Astrocyte of the hippocampus (primary cell): ENCODE measurements at regions not wholly inside any gene's neighbourhood (a gene's known extent, or its start where the extent isn't known, plus 50 kb on each side); places are given as distances from the start of the nearest gene placed in this dataset.
"Not testable (repeated sequence)": the region's sequence is repeated elsewhere in the genome, so short reads cannot be mapped to it uniquely, and the experiment has no call there.

Experiments
- DNase-seq: peaks from one replicate; pipeline ENCODE4 v3.0.0; 2011; ENCODE audit warnings: low read depth, low spot score

GRCh38 chr5:71771191-71771590, 52.1 kb downstream of the CARTPT start:
- DNase-seq = no peak

DNA sequence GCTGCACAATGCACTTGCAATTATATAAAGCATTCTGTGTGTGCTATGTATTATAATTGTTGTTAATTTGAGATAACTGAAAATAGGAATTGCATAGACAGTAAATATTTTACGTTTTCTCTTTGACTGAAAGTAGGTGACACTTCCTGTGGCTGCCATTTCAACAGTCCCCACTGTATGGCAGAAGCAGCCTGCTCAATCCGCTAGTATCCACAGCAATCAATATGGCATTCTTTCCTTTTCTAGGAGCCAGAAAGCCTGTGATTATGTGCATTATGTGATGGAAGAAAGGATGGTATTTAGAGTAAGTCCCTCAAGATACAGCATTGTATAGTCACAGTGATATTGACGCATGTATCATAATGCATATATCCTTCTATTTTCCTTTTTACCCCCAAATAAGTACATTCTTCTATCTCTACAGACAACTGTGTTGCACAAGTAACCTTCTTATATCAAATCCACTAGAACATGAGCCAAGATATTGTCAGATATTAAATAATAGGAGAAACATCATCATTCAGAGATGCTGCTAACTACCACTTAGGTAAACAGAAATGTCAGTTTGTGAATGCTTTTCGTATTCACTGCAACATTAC, 59.7 kb downstream of the CARTPT start:
- DNase-seq = peak; percentile 75

- DNase-seq = no peak
These were observed 61.5 kb downstream of the CARTPT start for GRCh38 chr5:71780597-71780996.

DNA sequence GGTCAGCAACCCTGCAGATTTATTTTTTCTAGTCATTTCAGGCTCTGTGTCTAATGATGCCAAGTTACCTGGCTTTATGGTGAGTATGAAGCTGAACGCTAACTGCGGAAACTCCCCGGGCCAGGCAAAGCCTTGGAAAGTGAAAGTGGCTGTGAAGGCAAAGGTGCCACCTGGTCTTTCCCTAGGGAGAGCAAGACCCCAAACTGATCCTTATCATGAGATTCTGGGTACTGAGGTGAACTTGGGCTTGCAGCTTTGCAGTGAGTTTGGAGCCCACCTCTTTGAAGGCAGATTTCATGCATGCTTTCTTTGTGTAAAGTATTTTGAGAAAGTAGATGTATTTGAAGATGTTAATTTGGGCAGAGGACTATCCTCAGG, 63.3 kb downstream of the CARTPT start:
- DNase-seq = peak; percentile 5

GRCh38 chr5:71782771-71783770, 64.0 kb downstream of the CARTPT start:
- DNase-seq = peak; percentile 93

GRCh38 chr5:71783891-71784290, 64.8 kb downstream of the CARTPT start:
- DNase-seq = no peak

GRCh38 chr5:71786337-71787055, 67.4 kb downstream of the CARTPT start:
- no peak for DNase-seq

DNA sequence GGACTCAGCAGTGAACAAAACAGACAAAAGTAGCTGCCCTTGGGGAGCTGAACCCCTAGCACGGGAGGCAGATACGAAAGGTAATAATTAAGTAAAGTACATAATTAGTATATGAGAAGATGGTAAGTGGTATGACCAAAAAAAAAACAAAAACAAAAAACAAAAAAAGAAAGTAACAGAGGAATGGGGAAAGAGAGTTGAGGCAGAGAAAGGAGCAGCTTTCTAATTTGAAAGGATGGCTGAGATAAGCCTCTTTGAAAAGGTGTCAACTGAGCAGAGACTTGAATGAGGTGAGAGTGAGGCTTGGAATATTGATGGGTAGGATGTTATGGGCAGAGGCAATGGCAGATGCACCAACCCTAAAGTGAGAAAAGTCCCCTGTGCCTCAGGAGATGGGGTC, 69.7 kb downstream of the CARTPT start:
- no peak for DNase-seq

DNA sequence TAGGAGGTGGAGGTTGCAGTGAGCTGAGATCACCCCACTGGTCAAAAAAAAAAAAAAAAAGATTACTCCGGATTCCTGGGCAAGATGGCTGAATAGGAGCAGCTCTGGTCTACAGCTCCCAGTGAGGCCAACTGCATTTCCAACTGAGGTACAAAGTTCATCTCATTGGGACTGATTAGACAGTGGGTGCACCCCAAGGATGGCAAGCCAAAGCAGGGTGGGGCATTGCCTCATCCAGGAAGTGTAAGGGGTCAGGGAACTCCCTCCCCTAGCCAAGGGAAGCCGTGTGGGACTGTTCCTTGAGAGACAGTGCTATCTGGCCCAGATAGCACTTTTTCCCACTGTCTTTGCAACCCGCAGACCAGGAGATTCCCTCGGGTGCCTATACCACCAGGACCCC, 70.7 kb downstream of the CARTPT start:
- no peak for DNase-seq

- no peak for DNase-seq
These were observed 71.4 kb downstream of the CARTPT start for GRCh38 chr5:71790433-71790832.

DNA sequence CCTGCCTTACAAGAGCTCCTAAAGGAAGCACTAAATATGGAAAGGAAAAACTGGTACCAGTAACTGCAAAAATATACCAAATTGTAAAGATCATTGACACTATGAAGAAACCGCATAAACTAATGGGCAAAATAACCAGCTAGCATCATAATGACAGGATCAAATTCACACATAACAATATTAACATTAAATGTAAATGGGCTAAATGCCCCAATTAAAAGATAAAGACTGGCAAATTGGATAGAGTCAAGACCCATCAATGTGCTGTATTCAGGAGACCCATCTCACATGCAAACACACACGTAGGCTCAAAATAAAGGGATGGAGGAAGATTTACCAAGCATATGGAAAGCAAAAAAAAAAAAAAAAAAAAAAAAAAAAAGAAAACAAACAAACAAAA, 73.0 kb downstream of the CARTPT start:
- not testable (repeated sequence) for DNase-seq

- DNase-seq = no peak
These were observed 75.1 kb downstream of the CARTPT start for GRCh38 chr5:71794061-71794695.

- no peak for DNase-seq
These were observed 83.6 kb downstream of the CARTPT start for GRCh38 chr5:71802673-71803072.

GRCh38 chr5:71806711-71807110, 87.6 kb downstream of the CARTPT start:
- DNase-seq = no peak

DNA sequence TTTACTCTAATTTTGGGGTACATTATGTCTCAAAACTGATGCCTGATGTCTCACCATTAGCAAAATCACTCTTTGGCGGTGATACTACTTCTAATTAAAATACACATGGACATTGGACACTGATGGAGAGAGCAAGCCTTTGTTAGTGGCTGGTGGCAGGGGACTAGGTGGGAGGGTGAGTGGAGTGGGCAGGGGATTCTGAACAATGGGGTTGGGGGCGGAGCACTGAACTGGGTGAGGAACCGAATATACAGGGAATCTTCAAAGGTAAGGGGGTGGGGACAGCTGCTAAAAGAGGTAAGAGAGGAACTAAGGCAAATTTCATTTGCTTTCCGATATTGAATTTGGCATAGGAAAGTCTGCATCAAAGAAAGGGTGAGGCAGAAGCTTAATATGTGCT, 88.8 kb downstream of the CARTPT start:
- DNase-seq = no peak

- peak; percentile 9 for DNase-seq
These were observed 90.4 kb downstream of the CARTPT start for GRCh38 chr5:71809446-71809845.

DNA sequence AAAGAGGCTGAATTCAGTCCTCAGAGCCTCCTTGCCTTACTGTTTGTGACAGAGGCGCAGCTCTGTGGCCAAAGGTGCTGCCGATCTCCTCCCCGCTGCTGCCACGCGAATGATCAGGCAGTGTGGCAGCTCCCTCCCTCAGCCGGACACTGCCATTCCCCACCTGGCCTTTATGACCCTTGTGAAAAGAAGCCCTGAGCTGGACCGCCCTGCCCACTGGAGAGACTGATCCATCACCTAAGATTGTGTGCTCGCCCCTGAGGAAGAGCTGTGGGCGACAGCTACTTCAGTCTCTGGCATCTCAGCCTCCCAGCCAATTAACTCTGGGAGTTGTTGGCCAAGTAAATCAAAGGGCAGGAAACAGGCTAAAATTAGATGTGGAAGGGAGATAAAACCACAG, 90.9 kb downstream of the CARTPT start:
- peak; percentile 42 for DNase-seq

GRCh38 chr5:71810471-71811195, 91.6 kb downstream of the CARTPT start:
- DNase-seq = peak; percentile 16

GRCh38 chr5:71811779-71812178, 92.7 kb downstream of the CARTPT start:
- DNase-seq = no peak

DNA sequence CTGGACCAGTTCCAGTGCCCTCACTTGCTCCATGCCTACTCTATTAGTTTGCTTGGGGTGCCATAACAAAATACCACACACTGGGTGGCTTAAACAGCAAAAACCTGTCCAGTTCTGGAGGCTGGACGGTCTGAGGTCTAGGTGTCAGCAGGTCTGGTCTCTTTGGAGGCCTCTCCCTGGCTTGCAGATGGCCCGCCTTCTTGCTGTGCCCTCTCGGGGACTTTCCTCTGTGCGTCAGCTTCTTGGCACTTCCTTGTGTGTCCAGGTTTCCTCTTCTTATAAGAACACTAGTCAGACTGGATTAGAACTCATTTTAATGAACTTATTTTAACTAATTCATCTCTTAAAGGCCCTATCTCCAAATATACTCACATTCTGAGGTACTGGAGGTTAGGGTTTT, 97.2 kb downstream of the CARTPT start:
- DNase-seq = no peak

DNA sequence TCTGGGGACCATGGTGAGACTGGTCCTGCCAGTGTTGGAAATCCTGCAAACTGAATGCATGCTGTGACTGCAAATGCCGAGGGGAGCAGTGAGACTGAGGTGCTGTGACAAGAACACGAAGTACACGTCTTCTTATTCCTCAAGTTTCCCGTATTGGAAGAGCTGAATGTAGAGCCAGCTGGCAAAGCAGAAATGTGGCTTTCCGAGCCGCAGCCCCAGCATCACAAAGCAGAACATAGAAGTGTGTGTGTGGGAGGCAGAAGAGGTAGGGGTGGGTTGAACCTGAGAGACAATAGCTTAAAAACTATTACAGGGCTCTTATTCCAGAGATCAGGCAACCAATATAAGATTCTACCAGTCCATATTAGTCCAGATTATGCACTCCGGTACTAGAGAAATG, 98.8 kb downstream of the CARTPT start:
- no peak for DNase-seq
